HL-60 (cell line): ENCODE measurements at regions not wholly inside any gene's neighbourhood (a gene's known extent, or its start where the extent isn't known, plus 50 kb on each side); places are given as distances from the start of the nearest gene placed in this dataset.

Experiments used
- CTCF ChIP-seq: IDR thresholded peaks from one replicate; pipeline ENCODE4 v1.5.1; 2011; ENCODE audit warnings: low read length, control low read depth, inconsistent platforms; ENCODE audit not compliant: insufficient read depth
- GABPA ChIP-seq: IDR thresholded peaks from 2 replicates; pipeline ENCODE4 v1.6.1; 2012; ENCODE audit warnings: low read depth
- POLR2AphosphoS5 ChIP-seq: IDR thresholded peaks from 2 replicates; pipeline ENCODE4 v1.6.1; 2012; ENCODE audit warnings: low read depth
- REST ChIP-seq: IDR thresholded peaks from 2 replicates; pipeline ENCODE4 v1.6.1; 2012; ENCODE audit warnings: low read depth; ENCODE audit not compliant: insufficient replicate concordance
- SPI1 ChIP-seq: IDR thresholded peaks from 2 replicates; pipeline ENCODE4 v1.6.1; 2012; ENCODE audit warnings: low read depth, mild to moderate bottlenecking, borderline replicate concordance

- no peak for TF ChIP-seq POLR2AphosphoS5
- TF ChIP-seq SPI1 = no peak
- TF ChIP-seq REST = no peak
- TF ChIP-seq CTCF = no peak
- no peak for TF ChIP-seq GABPA
Observed at GRCh38 chr7:10696064-10696463, 277.6 kb upstream of the PHF14 start.
